WTC11 (cell line): ENCODE measurements at regions not wholly inside any gene's neighbourhood (a gene's known extent, or its start where the extent isn't known, plus 50 kb on each side); places are given as distances from the start of the nearest gene placed in this dataset.

Source experiments
- CBFB ChIP-seq: sonication (generic); formaldehyde crosslinking; IDR thresholded peaks from 2 replicates; pipeline ENCODE4 v1.8.1; 2022; ENCODE audit warnings: mild to moderate bottlenecking, low read depth, missing genetic modification reagents
- E2F1 ChIP-seq: sonication (generic); formaldehyde crosslinking; IDR thresholded peaks from 2 replicates; pipeline ENCODE4 v1.8.0; 2022; ENCODE audit warnings: mild to moderate bottlenecking, missing genetic modification reagents
- JUN ChIP-seq: sonication (generic); formaldehyde crosslinking; IDR thresholded peaks from 2 replicates; pipeline ENCODE4 v1.8.0; 2023; ENCODE audit warnings: mild to moderate bottlenecking, missing genetic modification reagents
- KAT7 ChIP-seq: sonication (generic); formaldehyde crosslinking; IDR thresholded peaks from 2 replicates; pipeline ENCODE4 v1.8.1; 2023; ENCODE audit warnings: missing genetic modification reagents, mild to moderate bottlenecking, borderline replicate concordance

GRCh38 chr18:40366521-40366920, 1588.5 kb upstream of the PIK3C3 start:
- TF ChIP-seq KAT7 (CRISPR knock-in tag) = no peak
- no peak for TF ChIP-seq CBFB (CRISPR knock-in tag)
- no peak for TF ChIP-seq E2F1 (CRISPR knock-in tag)
- TF ChIP-seq JUN (CRISPR knock-in tag) = no peak
